HG02610 (cell line): ENCODE measurements at regions not wholly inside any gene's neighbourhood (a gene's known extent, or its start where the extent isn't known, plus 50 kb on each side); places are given as distances from the start of the nearest gene placed in this dataset.

ENCODE experiments used
- ATAC-seq: cut with Tn5 transposase; IDR thresholded peaks from one replicate; pipeline ENCODE4 v1.9.1; 2021; ENCODE audit warnings: mild to moderate bottlenecking, moderate library complexity; ENCODE audit not compliant: unreplicated experiment

DNA sequence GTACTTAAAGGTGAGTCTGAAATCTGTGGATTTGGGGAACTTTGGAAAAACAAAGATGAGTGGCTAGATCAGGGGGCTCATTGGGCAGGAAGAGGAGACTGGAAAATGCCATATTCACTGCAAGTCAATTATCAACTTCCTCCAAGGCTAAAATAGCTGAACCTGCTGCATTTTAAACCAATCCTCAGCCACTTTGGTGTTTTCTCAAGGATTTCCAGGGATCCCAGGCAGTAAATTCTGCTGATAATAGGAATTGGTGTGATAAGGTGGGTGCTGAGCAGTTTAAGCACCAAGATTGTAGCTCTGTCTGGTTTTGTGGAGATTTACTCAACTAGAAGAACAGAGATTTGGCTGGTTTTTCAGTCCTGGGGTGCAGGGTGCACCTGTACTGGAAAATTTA is 153.9 kb upstream of the CAMK1G start:
- no peak for ATAC-seq

DNA sequence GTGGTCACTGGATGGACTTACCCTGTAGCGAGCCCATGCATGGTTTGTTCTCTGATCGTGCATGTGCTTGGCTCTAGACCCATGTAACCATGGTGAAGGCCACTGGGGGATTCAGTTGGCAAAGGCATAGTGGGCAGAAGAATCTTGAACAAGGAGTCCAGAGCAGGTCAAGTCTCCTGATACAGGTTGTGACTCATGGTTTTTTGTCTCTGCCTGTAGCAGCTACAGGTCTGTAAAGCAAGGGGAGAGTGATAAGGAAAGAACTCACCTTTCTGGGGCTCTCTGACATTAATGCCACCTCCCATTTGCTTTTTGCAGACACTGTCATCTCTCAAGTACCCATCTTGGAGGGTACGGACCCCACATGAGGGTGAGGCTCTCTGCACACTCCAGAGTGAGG is 153.4 kb upstream of the CAMK1G start:
- ATAC-seq, result no peak

DNA sequence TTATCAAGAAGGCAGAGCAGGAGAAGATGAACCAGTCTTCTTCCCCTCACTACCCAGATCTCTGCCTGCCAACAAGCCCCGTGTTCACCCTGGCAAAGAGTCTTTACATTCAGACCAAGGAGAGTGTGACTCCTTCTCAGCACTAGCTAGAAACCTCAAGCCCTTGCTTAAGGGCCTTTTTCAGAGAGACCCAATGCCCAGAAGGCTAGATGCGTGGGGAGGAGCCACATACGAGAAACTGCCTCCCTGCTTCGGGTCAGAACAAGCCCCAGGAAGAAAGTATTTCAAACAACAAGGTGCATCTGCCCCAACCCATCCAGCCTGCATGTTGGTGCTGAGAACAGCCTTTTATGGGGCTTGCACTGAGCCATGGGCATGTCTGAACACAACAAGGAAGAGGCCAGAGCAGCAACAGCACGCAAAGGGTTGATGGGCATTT is 152.7 kb upstream of the CAMK1G start:
- ATAC-seq, result no peak

DNA sequence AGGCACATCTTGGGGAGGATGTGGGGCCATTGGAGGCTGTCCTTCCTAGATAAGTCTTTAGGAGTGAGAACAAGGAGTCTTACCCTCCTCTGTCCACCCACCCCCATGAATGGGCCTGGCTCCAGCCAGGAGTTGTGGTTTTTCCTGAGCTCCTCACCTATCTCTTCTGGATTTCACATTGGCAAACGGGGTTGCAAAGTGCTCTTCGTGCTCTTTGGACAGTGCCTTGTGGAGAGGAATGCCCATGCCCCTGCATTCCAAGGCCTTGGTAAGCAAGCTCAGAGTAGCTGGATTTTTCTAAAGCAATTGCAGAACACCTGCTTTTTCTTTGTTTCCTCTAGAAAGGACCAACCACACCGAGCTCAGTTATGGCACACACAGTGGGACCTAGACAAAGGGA is 152.1 kb upstream of the CAMK1G start:
- ATAC-seq, result no peak

DNA sequence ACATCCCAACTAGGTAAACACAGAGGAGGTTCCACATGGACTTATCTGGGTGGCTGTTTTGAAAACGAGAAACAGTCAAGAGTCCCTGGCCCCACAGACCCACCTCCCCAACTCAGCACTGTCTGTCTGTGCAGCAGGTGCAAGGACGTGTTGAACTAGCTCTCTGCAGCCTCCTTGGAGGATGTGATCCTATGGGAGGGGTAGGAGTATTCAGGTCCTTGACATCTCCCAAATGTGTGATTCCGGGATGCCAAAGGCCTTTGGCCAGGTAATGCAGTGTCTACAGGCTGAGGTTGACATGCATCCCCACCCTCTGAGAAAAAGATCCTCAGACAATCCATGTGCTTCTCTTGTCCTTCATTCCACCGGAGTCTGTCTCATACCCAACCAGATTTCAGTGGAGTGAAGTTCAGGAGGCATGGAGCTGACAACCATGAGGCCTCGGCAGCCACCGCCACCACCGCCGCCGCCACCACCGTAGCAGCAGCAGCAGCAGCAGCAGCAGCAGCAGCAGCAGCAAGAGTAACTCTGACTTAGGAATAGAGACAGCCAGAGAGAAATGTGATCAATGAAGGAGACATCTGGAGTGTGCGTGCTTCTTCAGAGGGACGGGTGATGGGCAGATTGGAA is 151.6 kb upstream of the CAMK1G start:
- ATAC-seq, result no peak

DNA sequence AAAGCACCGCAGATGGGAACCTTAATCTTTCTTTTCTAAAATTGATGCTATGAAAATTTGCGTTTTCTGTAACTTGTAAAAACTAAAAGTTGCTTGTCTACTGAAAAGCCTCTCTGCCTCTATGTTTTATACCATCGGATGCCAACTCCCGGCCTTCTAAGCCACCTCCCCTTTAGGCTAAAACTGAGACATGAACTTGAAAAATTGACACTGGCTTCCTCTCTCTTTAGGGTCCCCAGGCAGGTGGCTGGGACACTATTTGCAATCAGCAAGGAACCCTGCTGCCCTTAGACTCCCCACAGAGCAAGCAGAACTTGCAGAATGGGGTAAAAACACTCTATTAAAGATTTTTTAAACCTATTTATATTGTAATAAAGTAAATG is 151.1 kb upstream of the CAMK1G start:
- no peak for ATAC-seq

DNA sequence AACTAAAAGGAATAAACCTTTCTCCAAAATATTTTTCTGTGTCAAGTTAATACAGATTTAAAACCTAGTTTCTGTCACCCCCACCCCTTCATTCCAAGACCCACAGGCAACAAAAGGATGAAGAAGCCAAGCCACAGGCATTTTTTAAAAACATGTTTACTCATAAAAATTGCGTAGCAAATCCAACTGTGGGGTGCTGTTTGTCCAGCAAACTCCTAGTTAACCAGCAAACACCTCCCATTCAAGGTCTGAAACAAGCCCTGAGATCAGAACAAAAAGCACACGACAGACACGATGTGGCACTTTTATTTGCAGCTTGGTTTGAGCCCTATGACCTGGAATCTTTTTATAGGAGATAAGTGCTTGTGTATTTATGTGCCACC is 149.9 kb upstream of the CAMK1G start:
- ATAC-seq, result no peak

DNA sequence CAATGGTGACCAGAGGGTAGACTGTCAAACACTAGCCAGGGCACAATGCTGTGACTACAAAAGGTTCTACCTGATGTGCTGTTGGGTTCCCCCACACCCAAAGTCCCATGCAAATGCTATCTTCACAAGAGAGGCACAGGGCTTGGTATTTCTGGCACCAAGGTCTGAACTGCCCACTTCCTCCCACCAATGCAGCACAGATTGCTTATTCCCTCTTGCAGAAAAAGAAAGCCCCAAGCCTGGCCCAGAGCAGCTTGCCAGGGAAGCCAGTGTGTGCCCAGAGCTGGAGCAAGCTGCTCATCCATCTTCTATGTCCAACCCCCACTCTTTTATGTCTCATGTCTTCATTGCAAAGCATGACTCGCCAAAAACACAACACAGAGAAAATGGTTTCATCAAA is 149.4 kb upstream of the CAMK1G start:
- no peak for ATAC-seq

DNA sequence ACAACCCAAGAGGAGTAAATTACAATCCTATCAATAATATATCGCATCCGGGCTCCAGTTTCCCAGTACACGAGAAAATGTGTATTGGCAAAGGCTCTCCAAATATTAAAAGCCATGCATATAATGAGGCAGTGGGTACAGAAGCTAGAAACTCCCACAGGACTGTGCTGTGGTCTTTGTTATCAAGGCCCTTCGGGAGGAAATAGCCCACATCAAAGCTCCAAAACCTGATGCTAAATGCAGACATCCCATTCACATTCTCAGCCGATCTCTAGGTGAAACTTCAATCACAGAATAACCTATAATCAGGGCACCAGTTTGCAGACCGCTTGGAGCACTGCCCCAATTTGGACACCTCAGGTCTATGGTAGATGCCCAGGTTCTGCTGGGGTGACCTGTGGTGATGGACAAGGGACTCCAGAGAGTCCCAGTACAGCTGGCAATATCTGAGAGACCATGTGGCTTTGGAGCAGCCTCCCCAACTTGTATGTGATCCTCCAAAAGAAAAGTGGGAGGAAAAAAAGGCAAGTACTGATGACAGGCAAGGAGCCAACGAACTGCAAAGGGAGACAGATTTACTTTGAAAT is 148.8 kb upstream of the CAMK1G start:
- no peak for ATAC-seq

DNA sequence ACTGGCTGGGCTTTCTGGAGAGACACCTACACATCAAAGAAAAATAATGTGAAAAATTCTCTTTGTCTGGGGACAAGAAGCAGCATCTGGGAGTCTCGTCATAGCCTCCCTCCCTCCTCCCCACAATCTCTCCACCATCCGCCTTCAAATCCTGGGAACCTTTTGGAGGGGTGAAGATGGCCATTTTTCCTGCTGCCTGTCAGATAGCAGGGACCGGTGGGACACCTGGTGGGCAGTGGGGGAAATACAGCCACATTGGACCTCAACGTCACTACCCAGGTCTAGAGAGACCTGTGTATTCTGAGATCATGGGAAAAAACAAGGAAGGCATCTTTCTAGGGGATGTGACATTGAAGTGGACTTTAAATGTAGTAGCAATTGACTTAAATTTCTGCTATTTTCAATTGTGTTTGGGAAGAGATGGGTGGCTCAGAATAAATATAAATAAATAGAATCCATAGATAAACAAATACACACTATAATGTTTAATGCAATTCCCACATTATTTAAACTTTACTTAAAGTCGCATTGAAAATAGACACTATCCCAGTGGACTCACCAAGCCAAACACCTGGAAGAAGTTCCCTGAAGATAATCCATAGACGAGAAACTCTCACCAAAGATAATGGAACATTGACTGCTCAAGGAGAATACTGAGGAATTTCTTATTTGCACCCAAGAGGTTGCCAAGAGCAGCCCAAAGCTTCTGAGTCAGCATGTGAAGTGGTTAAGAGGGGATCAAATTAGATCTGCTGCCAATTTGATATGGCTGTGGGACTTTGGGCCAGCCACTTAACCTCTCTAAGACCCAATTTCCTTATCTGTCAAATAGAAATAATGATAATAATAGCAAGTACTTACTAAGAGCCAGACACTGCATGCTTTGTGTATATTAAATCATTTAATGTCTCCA is 147.6 kb upstream of the CAMK1G start:
- peak; percentile 68 for ATAC-seq

DNA sequence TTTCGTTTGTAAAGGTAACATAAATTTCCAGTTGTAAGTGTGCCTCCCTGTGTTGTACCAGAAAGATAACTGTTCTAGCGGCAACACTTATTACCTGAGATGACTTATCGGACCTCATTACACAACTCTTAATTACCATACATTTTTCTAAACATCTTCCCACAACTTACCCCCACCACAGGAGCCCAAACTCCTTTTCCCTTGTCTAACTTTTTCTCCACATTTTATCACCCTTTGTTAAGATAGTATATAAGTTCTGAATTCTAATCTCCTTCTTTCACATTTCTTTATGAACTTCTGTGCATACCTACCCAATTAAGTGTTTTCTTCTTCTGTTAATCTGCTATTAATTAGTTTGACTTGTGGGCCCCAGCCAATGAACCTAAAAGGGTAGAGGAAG is 143.7 kb upstream of the CAMK1G start:
- no peak for ATAC-seq

DNA sequence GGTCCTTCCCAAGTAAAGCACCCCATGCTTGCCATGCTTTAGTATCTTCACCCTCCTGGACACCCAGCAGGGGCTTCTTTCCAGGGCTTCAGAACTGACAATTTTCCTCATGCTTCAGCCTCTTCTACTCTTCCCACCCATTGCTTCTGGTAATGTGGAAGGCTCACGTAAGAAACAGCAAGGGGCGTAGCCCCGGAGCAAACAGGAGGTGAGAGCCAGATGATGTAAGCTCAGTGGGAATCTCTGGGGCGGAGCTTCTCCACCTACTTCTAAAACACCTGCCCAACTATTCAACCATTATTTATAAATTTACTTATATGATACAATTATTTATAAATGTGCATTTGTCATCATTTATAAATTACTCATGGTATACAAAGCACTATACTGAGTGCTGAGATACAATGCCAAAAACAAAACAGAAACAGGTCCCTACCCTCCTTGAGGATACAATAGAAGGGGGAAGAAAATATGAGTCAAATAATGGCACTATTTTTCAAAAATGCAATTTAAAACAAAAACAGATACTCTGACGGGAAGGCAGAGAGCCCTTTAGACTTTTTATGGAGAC is 140.1 kb upstream of the CAMK1G start:
- no peak for ATAC-seq

DNA sequence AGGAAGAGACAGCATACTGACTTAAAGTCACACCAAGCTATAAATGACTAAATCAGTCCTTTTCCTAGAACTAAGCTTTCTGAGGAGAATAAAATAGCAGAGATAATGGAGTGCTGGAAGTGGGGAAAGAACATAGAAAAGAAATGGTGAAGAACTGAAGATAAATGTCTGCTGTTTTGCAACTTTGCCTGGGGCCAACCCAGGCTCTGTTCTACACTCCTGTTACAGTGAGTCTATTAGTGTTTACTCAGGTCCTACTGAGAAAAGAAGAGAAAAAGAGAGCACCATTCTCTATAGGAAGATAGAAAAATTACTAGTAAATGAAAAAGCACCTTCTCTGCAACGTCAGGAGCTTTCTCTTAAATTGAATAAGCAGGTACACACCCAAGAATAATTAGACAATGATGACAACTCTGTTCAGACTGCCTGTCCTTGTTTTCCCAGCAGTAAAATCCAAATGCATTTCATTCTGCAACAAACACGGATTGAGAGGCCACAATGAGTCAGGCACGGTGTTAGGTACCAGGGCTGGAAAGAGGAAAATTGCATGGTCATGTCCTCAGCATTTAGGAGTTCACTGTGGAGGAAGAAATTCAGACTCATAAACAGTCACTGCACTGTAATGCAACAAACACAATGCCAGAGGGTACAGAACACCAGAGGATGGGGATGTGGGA is 139.4 kb upstream of the CAMK1G start:
- ATAC-seq, result no peak

DNA sequence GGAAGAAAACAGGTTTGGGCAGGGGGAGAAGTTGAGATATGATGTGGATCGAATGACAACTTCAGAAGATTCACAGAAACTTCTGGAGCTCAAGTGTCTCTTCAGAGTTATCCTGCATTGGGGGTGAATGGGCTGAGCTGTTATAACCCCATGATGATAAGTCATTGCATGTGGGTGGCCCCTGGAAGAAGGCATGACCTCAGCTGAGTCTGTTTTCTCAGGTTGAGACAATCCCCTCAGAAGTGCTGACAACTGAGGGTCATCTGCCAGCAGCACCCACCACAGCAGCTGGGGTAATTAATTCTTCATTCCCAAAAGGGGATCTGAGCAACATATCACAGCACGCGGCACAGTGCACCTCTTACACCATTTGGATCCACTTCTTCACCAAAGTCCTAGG is 138.6 kb upstream of the CAMK1G start:
- ATAC-seq, result no peak

DNA sequence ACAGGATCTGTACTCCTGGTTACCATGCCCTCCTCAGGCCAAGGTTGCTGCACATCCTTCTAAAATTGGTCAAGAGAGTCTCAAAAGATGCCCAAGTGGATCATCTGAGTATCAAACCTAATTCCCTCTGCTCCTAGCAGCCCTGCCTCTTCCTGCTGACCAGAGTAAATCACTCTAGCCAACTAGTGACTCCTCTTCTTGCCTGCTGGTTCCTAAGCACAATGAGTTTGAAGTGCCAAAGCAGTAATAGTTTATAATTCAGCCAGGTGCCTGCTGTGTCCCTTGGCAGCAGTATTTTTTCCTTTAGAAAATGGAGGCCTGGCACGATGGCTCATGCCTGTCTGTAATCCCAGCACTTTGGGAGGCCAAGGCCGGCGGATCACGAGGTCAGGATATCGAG is 137.9 kb upstream of the CAMK1G start:
- no peak for ATAC-seq

DNA sequence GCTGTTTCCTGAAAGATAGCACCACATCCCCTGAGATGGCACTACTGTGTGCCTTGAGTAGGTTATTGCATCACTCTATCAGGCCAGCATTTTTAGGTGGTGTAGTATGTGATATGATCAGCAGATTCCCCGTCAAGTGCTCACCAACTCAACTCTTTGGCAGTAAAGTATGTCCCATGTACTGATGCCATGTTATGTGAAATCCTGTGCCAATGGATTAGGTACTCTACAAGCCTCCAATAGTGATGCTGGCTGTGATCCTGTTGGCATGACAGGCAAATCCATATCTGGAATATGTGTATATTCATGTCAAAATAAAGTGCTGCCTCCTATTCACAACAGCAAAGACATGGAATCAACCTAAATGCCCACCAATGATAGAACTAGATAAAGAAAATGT is 137.2 kb upstream of the CAMK1G start:
- no peak for ATAC-seq

DNA sequence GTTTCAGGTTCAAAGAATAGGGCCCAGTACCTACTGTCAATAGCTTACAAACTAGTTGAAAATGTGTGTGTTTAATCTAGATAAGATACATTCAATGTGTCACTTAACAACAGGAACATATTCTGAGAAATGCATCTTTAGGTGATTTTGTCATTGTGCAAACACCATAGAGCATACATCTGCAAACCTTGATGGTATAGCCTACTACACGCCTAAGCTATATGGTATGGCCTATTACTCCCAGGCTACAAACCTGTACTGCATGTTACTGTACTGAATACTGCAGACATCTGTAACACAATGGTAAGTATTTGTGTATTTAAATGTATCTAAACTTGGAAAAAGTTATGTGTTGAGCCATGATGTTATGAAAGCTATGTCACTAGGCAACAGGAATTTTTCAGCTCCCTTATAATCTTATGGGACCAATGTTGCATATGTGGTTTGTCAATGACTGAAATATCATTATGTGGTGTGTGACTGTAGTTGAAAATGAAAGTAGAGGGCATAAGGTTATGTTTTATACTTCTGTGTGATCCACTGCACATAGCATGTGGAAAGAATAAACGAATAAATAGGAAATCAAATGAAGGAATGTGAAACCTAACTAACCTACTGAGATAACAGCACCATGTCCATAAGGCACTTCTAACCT is 129.0 kb upstream of the CAMK1G start:
- ATAC-seq, result no peak

DNA sequence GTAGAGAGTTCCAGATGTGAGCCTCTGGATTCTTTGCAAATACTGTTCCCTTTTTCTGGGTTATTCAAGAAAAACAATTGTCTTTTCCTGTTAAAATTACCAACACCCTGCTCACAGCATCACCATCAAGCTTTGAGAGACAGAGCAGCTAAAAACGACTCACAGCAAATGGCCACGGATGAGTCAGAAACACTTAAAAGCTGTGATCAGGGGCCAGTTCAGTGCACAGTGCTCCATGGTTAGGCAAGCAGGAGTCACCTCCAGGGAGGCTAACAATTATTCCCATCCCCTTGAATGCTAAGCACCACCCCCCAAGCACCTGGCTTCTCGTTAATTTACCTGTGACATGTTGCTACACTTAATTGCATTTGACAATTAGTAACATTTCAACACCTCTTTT is 128.4 kb upstream of the CAMK1G start:
- ATAC-seq, result no peak

DNA sequence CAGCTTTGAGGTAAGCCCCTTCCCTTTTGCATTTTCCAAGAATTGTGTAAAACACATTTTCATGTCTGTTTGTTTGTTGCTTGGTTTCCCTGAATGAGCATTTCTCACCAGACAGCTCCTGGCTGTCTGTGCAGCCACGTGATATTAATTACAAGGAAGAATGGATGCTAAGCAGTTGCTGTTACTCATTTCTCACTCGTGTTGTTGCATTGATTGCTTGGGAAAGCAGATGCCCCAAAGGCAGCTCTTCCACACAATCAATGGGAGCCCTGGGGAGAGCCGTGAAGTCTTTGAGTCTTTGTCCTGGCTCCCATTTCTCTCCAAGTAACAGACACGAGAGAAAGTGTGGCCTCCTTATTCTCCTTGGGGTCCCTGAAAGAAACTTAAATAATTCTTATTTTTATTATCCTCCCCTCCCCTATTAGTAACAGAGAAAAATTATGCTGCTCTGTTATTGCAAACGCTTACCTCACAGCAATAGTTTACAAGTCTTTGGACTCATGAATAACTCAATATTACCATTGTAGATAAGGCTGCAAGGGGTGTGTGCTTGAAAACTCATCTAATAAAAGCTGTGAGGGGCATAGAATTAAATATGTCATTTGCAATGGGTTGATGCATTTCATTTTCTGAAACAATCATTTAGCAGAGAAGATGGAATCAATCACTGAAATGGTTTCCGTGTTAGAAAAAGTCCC is 127.7 kb upstream of the CAMK1G start:
- no peak for ATAC-seq

DNA sequence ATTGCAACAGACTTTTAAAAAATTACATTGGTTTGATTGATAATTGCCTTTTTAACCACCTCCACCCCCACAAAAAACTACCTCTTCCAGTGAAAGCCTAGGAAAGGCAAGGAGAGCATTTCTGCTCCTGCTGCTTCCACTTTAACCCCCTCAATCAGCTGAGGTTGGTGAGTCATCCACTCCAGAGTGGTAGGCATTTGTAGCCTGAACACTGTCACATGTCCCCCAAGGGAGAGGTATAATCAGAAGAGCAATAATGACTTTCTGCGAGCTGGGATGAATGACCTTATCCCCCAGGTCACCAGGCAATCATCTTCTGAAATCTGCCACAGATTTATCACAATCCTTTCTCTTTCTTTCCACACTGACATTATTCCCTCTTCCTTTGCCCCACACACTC is 126.6 kb upstream of the CAMK1G start:
- no peak for ATAC-seq
